ENCODE measurements at regions not wholly inside any gene's neighbourhood (a gene's known extent, or its start where the extent isn't known, plus 50 kb on each side); places are given as distances from the start of the nearest gene placed in this dataset.

DNA sequence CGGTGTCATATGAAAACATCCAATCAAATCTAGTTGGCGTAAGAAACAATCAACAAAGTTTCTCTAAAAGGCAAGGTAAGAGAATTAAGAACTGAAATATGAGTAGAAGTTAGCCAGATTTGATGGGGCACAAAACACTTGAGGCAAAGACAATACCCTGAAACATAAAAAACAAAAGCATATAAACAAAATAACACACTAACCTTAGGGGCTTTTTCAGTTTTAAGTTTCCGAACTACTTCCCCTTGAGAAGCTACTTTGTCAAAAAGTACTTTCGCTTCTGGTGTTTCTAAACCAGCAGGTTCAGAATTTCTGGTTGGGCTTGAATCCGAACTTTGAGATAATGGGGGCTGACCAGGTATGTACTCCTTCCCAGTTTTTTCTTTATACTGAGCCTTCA, 57.9 kb downstream of the EPRS1 start:
- no peak overlapping the region for H3K4me3 ChIP-seq (ENCODE audit: low read depth, low read length)
- TF ChIP-seq, protein P1, sequence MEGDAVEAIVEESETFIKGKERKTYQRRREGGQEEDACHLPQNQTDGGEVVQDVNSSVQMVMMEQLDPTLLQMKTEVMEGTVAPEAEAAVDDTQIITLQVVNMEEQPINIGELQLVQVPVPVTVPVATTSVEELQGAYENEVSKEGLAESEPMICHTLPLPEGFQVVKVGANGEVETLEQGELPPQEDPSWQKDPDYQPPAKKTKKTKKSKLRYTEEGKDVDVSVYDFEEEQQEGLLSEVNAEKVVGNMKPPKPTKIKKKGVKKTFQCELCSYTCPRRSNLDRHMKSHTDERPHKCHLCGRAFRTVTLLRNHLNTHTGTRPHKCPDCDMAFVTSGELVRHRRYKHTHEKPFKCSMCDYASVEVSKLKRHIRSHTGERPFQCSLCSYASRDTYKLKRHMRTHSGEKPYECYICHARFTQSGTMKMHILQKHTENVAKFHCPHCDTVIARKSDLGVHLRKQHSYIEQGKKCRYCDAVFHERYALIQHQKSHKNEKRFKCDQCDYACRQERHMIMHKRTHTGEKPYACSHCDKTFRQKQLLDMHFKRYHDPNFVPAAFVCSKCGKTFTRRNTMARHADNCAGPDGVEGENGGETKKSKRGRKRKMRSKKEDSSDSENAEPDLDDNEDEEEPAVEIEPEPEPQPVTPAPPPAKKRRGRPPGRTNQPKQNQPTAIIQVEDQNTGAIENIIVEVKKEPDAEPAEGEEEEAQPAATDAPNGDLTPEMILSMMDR (IDR thresholded peaks at IDR 0.05; ENCODE audit: insufficient read depth, low read depth, low read length), result no peak
- DNase-seq (ENCODE audit: low read depth), result no peak

DNA sequence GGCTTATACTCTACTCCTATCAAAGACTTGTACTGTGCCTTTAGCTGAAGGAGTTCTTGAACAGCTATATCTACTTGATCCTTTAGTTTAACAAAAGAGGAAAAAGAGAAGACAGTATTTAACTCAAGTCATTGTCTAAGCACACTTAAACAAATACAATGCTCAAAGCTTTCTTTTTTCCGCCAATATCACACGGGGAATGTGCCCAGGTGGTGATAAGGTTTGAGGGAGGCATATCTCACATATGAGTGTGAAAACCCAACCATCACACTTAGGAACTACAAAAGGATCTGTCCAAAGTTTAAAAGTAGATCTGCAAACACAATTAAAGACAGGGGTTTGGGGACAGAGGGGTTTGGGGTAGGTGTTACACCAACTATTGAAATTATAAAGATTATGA, 59.0 kb upstream of the SLC30A10 start:
- H3K4me3 ChIP-seq (ENCODE audit: low read depth, low read length), result no peak overlapping the region
- no peak for DNase-seq (ENCODE audit: low read depth)
- TF ChIP-seq, protein P1 (IDR thresholded peaks at IDR 0.05; ENCODE audit: insufficient read depth, low read depth, low read length), result no peak

DNA sequence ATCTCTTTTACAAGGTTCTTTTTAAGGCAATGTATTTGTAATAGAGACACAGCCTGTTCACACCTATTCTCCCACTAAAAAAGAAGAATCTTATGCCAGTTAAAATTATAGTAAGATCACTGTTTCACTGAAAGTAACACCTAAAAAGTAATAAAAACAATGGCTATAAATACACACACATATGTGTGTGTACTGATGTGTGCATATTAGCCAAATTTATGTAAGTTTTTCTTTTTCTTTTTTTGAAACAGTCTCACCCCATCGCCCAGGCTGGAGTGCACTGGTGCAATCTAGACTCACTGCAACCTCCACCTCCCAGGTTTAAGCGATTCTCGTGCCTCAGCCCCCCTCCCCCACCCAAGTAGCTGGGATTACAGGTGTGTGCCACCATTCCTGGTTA, 56.8 kb upstream of the SLC30A10 start:
- DNase-seq (ENCODE audit: low read depth), result no peak
- no peak overlapping the region for H3K4me3 ChIP-seq (ENCODE audit: low read depth, low read length)
- TF ChIP-seq, protein P1 (IDR thresholded peaks at IDR 0.05; ENCODE audit: insufficient read depth, low read depth, low read length), result no peak
